IMR-90 (cell line): ENCODE measurements at regions not wholly inside any gene's neighbourhood (a gene's known extent, or its start where the extent isn't known, plus 50 kb on each side); places are given as distances from the start of the nearest gene placed in this dataset.

Experiments used
- ATAC-seq: fragments of 200-7000 bp; cut with Tn5 transposase; 2 replicates; pipeline ENCODE4 v1.9.1; 2020; ENCODE audit warnings: low read depth, mild to moderate bottlenecking, moderate library complexity
- BruUV-seq: library from RNA; stranded (reverse); fragments of 400-500 nt; replicated peaks from 2 replicates; lab custom pipeline; 2021; lab: Mats Ljungman, UMichigan
- CTCF ChIA-PET: fragments of 300-600 bp; formaldehyde crosslinking; extraction: SDS; loops from one replicate; lab custom pipeline; 2021; ENCODE audit warnings: antibody characterized with exemption; lab: Yijun Ruan, JAX
- POLR2A ChIA-PET: fragments of 300-600 bp; sonication (Branson Sonifier 250); formaldehyde crosslinking; loops from one replicate; lab custom pipeline; 2022; ENCODE audit warnings: antibody characterized with exemption; ENCODE audit not compliant: unreplicated experiment; lab: Charles Lee
- DNase-seq: peaks from one replicate; pipeline ENCODE4 v3.0.0; 2013
- H2AFZ ChIP-seq: replicated peaks from 2 replicates; pipeline ENCODE3; 2013; ENCODE audit warnings: low read length, mild to moderate bottlenecking; ENCODE audit not compliant: poor library complexity
- H2AK5ac ChIP-seq: 2 replicates; pipeline ENCODE4 v1.6.1; 2013; ENCODE audit warnings: low read depth, low read length, inconsistent platforms
- H2AK9ac ChIP-seq: replicated peaks from 2 replicates; pipeline ENCODE3; 2013; ENCODE audit warnings: mild to moderate bottlenecking, low read depth, low read length, moderate library complexity; ENCODE audit not compliant: poor library complexity
- H2BK120ac ChIP-seq: 2 replicates; pipeline ENCODE4 v1.6.1; 2013; ENCODE audit warnings: low read depth, low read length, inconsistent platforms
- H2BK15ac ChIP-seq: 3 replicates; pipeline ENCODE4 v1.6.1; 2013; ENCODE audit warnings: low read depth, low read length, inconsistent platforms
- H2BK20ac ChIP-seq: 2 replicates; pipeline ENCODE4 v1.6.1; 2013; ENCODE audit warnings: low read depth, mild to moderate bottlenecking, inconsistent platforms, low read length, moderate library complexity
- H2BK5ac ChIP-seq: 2 replicates; pipeline ENCODE4 v1.6.1; 2013; ENCODE audit warnings: mild to moderate bottlenecking, low read depth, low read length, inconsistent platforms; ENCODE audit not compliant: poor library complexity, severe bottlenecking
- H3K14ac ChIP-seq: replicated peaks from 2 replicates; pipeline ENCODE4 v1.6.1; 2013; ENCODE audit warnings: low read depth, low read length, inconsistent platforms
- H3K18ac ChIP-seq: 2 replicates; pipeline ENCODE4 v1.6.1; 2013; ENCODE audit warnings: low read depth, low read length, control low read depth
- H3K23ac ChIP-seq: 2 replicates; pipeline ENCODE4 v1.6.1; 2013; ENCODE audit warnings: low read depth, low read length, inconsistent platforms
- H3K27ac ChIP-seq: 2 replicates; pipeline ENCODE4 v1.5.1; 2013; ENCODE audit warnings: mild to moderate bottlenecking, control low read depth, low read length; ENCODE audit not compliant: insufficient read depth
- H3K27me3 ChIP-seq: 2 replicates; pipeline ENCODE4 v1.6.1; 2013; ENCODE audit warnings: low read length; ENCODE audit not compliant: control insufficient read depth, insufficient read depth
- H3K36me3 ChIP-seq: 2 replicates; pipeline ENCODE4 v1.6.1; 2013; ENCODE audit warnings: low read length, mixed read lengths; ENCODE audit not compliant: control insufficient read depth, insufficient read depth
- H3K4ac ChIP-seq: 2 replicates; pipeline ENCODE4 v1.6.1; 2013; ENCODE audit warnings: low read depth, low read length, inconsistent platforms
- H3K4me1 ChIP-seq: 2 replicates; pipeline ENCODE4 v1.6.1; 2013; ENCODE audit warnings: low read length, mixed read lengths; ENCODE audit not compliant: control insufficient read depth, insufficient read depth
- H3K4me2 ChIP-seq: 2 replicates; pipeline ENCODE4 v1.6.1; 2013; ENCODE audit warnings: low read depth, mild to moderate bottlenecking, control low read depth, low read length, moderate library complexity
- H3K4me3 ChIP-seq: 2 replicates; pipeline ENCODE4 v1.5.1; 2013; ENCODE audit warnings: low read depth, mild to moderate bottlenecking, control low read depth, low read length, moderate library complexity; ENCODE audit not compliant: insufficient read depth
- H3K56ac ChIP-seq: 2 replicates; pipeline ENCODE4 v1.6.1; 2013; ENCODE audit warnings: low read length, inconsistent platforms; ENCODE audit not compliant: insufficient read depth; ENCODE audit errors: extremely low read depth
- H3K79me1 ChIP-seq, 2 experiments: 2 replicates each; pipeline ENCODE4 v1.6.1; 2013; ENCODE audit warnings: low read length in 2 of 2, inconsistent platforms in 1 of 2, low read depth in 1 of 2
- H3K9ac ChIP-seq: 2 replicates; pipeline ENCODE4 v1.6.1; 2013; ENCODE audit warnings: low read depth, low read length, control low read depth
- H3K9me1 ChIP-seq: 2 replicates; pipeline ENCODE4 v1.6.1; 2013; ENCODE audit warnings: low read length, inconsistent platforms; ENCODE audit not compliant: insufficient read depth
- H3K9me3 ChIP-seq: 2 replicates; pipeline ENCODE4 v1.6.1; 2013; ENCODE audit warnings: low read length; ENCODE audit not compliant: control insufficient read depth, insufficient read depth
- H4K20me1 ChIP-seq: 2 replicates; pipeline ENCODE4 v1.6.1; 2013; ENCODE audit warnings: low read length, inconsistent platforms; ENCODE audit not compliant: insufficient read depth
- H4K5ac ChIP-seq: 2 replicates; pipeline ENCODE4 v1.6.1; 2013; ENCODE audit warnings: mild to moderate bottlenecking, low read depth, low read length, control low read depth
- H4K8ac ChIP-seq, 2 experiments: 2 replicates each; pipeline ENCODE4 v1.6.1; 2013; ENCODE audit warnings: low read depth in 2 of 2, low read length in 2 of 2, control low read depth in 1 of 2, inconsistent platforms in 1 of 2
- H4K91ac ChIP-seq: 2 replicates; pipeline ENCODE4 v1.6.1; 2013; ENCODE audit warnings: low read depth, low read length, inconsistent platforms; ENCODE audit not compliant: insufficient read depth
- BHLHE40 ChIP-seq: fragments of 150-350 bp; IDR thresholded peaks from 2 replicates; pipeline ENCODE4 v1.6.1; 2016; ENCODE audit warnings: mild to moderate bottlenecking, low read depth, low read length
- CHD1 ChIP-seq: IDR thresholded peaks from 2 replicates; pipeline ENCODE4 v1.6.1; 2012; ENCODE audit warnings: low read depth, low read length, improper control_type of control experiment
- CTCF ChIP-seq: conservative IDR thresholded peaks from 2 replicates; pipeline ENCODE4 v1.5.1; 2012; ENCODE audit warnings: mild to moderate bottlenecking, low read depth, low read length, improper control_type of control experiment
- ELK1 ChIP-seq: fragments of 150-350 bp; IDR thresholded peaks from 2 replicates; pipeline ENCODE4 v1.6.1; 2016; ENCODE audit warnings: low read depth, mild to moderate bottlenecking, low read length, moderate library complexity, borderline replicate concordance
- MAZ ChIP-seq: IDR thresholded peaks from 2 replicates; pipeline ENCODE4 v1.6.1; 2012; ENCODE audit warnings: low read depth, mild to moderate bottlenecking, low read length, improper control_type of control experiment, moderate library complexity, borderline replicate concordance
- MXI1 ChIP-seq: IDR thresholded peaks from 2 replicates; pipeline ENCODE4 v1.6.1; 2012; ENCODE audit warnings: low read depth, mild to moderate bottlenecking, low read length, moderate library complexity, borderline replicate concordance
- RAD21 ChIP-seq: IDR thresholded peaks from 2 replicates; pipeline ENCODE4 v1.6.1; 2012; ENCODE audit warnings: low read length, improper control_type of control experiment
- RFX5 ChIP-seq: IDR thresholded peaks from 2 replicates; pipeline ENCODE4 v1.8.0; 2012; ENCODE audit warnings: low read depth, mild to moderate bottlenecking, low read length, moderate library complexity
- SMC3 ChIP-seq: fragments of 150-350 bp; IDR thresholded peaks from 2 replicates; pipeline ENCODE4 v1.6.1; 2016; ENCODE audit warnings: low read depth, mild to moderate bottlenecking, antibody characterized with exemption, low read length, moderate library complexity
- USF2 ChIP-seq: fragments of 150-350 bp; IDR thresholded peaks from 2 replicates; pipeline ENCODE4 v1.6.1; 2017; ENCODE audit warnings: mild to moderate bottlenecking, antibody characterized with exemption, low read length, low read depth
- WGBS, 2 experiments: methylation state at CpG; one replicate each; pipeline versions ENCODE4 v1.1.5 to v1.1.7; 2013; ENCODE audit warnings: missing lambda C conversion rate in 2 of 2; ENCODE audit not compliant: insufficient read length in 1 of 2; ENCODE audit errors: extremely low coverage in 2 of 2; 5-methylcytosine and 5-hydroxymethylcytosine counted together
- dilution Hi-C: fragments of 300-500 bp; cut with HindIII; formaldehyde crosslinking; loops from one replicate; pipeline ENCODE4 v1.14.3; 2018; ENCODE audit warnings: low sequenced_read_pairs; ENCODE audit not compliant: unreplicated experiment
- in situ Hi-C: fragments of 300-500 bp; cut with MboI; formaldehyde crosslinking; loops from 3 replicates; pipeline ENCODE4 v1.14.3; 2019; ENCODE audit warnings: low sequenced_read_pairs, inconsistent platforms, mixed read lengths
- intact Hi-C: fragments of 100-400 bp; cut with micrococcal nuclease; formaldehyde crosslinking; loops from 2 replicates; pipeline ENCODE4 v1.10.0; 2022

- Histone ChIP-seq H3K18ac (no peak overlapping the region), H3K23ac (no peak overlapping the region), H4K20me1 (no peaks in the 10 kb centered on the region), H3K27me3 (no peaks in the 10 kb centered on the region), H3K9ac (no peak overlapping the region), H2BK120ac (no peak overlapping the region), H3K56ac (no peak overlapping the region), H3K4me2 (no peak overlapping the region), H3K4me3 (no peak overlapping the region), H2AK9ac (no peak overlapping the region), H3K9me3 (0 out of 2 replicates have a peak, but pooled peaks cover 3% of the 10 kb centered on the region), H4K91ac (no peak overlapping the region), H4K5ac (no peak overlapping the region), H4K8ac (no peak overlapping the region), H3K4ac (no peak overlapping the region), H3K4me1 (no peaks in the 10 kb centered on the region), H3K36me3 (no peaks in the 10 kb centered on the region), H3K27ac (no peak overlapping the region), H2BK5ac (no peak overlapping the region), H3K14ac (no peak overlapping the region), H2AFZ (no peak overlapping the region), H2BK20ac (no peak overlapping the region), H3K79me1 (no peaks in the 10 kb centered on the region), H3K9me1 (no peaks in the 10 kb centered on the region), H2AK5ac (no peak overlapping the region), H2BK15ac (no peak overlapping the region)
- intact Hi-C loops = no loop called here
- ChIA-PET POLR2A (no interaction called here), CTCF (no interaction called here)
- ATAC-seq (no peak), DNase-seq (no peak)
- dilution Hi-C loops = no loop called here
- TF ChIP-seq ELK1 (no peak), MXI1 (no peak), RFX5 (no peak), RAD21 (no peak), BHLHE40 (no peak), MAZ (no peak), USF2 (no peak), CHD1 (no peak), CTCF (no peak), SMC3 (no peak)
- in situ Hi-C loops = no loop called here
- WGBS, 2 experiments = 30% methylated on average over 2 of the region's 2 CpGs; no CpG with 5 or more reads in 1 of the 2 experiments
- BruUV-seq = no TSS peak
These were observed 132.2 kb downstream of the IDS start for GRCh38 chrX:149372866-149373265.
